ENCODE measurements at regions not wholly inside any gene's neighbourhood (a gene's known extent, or its start where the extent isn't known, plus 50 kb on each side); places are given as distances from the start of the nearest gene placed in this dataset.

DNA sequence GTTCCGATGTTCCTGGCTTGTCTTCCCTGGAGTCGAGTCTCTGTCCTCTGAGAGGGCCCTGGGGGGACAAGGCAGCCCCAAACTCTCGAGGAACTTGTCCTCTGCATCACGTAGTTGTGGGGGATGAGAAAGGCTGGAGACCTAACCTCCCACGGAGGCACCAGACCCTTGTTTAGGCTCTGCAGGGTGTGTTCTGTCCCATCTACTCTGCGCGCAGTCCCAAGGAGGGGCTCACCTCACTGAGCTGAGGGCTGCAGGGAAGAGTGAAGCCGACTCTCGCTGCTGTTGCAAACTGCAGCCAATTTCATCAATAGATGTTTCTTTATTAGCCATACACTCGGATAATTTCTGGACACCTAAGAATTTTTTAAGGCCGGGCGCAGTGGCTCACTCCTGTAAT, 186.7 kb upstream of the ADARB2 start:
- TF ChIP-seq ZFX (IDR thresholded peaks at IDR 0.05) (no peak), CTCF (conservative IDR thresholded peaks at IDR 0.05) (no peak)
- no peak overlapping the region for H3K27ac ChIP-seq

DNA sequence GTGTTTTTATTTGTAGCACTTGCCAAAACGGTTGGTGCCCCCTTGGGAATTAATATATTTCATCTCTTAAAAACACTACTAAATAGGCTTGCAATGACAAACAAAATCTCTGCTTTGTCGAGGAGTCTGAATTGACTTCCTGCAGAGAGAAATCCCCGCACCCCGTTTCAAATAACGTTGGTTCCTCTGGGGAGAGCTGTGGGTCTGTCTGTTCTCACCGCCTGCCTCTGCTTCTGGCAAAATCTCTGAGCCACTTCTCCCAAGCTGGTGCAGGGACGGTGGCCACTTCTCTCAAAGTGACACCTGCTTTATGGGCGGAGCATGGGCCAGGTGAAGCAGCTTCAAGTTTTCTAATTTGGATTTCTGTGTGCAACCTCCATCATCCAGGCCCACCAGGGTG, 186.3 kb upstream of the ADARB2 start:
- no peak for TF ChIP-seq CTCF (conservative IDR thresholded peaks at IDR 0.05)
- TF ChIP-seq ZFX (IDR thresholded peaks at IDR 0.05), result no peak
- no peak overlapping the region for H3K27ac ChIP-seq

DNA sequence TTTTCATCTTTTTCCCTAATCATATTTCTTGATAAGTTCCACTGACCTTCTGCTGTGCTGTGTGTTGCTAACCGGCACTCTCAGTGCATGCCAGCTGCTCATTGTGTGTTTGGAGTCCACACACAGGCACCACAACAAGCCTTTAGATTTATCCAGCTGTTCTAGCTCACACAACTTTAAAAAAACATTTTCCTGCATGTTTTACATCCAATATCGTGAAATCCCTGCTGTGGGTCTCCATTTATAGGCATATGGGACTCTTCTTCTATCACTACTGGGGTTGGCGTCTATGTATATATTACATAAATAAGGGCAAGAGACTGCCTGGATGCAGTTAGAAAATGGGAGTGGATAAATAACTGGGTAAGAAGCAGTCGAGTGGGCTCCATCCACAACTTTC, 183.6 kb upstream of the ADARB2 start:
- H3K27ac ChIP-seq, result no peak overlapping the region
- TF ChIP-seq ZFX (IDR thresholded peaks at IDR 0.05) (no peak), CTCF (conservative IDR thresholded peaks at IDR 0.05) (no peak)

- H3K27ac ChIP-seq, result no peak overlapping the region
- TF ChIP-seq ZFX (IDR thresholded peaks at IDR 0.05), result no peak
- TF ChIP-seq CTCF (conservative IDR thresholded peaks at IDR 0.05), result no peak
These were observed 182.8 kb upstream of the ADARB2 start for GRCh38 chr10:1920127-1920526.

GRCh38 chr10:1911771-1912170, 174.4 kb upstream of the ADARB2 start:
- H3K27ac ChIP-seq, result no peak overlapping the region
- TF ChIP-seq ZFX (IDR thresholded peaks at IDR 0.05) (no peak), CTCF (conservative IDR thresholded peaks at IDR 0.05) (no peak)

DNA sequence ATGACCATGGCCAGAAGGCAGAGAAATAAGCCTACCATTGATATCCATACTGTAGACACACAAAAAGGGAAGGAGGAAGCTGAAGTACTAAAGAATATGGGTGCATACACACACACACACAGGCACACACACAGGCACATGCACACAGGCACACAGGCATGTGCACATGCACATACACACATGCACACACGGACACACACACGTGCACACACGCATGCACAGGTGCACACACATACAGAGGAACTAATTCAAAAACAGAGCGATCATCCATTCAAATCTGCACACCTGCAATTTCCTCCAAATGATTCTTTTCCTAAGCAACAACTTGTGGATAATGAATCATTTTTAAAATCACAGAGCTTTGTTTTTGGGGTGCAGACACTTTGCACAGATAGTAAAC, 166.7 kb upstream of the ADARB2 start:
- no peak for TF ChIP-seq ZFX (IDR thresholded peaks at IDR 0.05)
- no peak overlapping the region for H3K27ac ChIP-seq

DNA sequence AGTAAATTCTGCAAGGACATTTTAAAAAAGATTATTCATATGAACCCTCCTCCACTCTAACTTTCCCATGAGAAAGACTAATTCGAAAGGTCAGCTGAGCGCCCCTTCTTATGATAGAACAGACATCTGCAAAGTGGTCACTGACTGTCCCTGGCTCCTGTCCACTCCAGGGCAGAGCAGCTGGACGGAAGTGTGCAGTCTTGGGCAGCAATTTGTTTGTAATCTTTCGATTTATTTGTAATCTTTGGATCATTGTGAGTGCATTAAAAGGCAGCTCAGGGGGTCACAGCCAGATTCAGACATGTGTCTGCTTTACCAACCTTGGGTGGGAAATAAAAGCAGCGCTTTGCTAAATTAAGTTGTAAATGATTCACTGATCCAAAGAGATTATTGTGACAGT, 158.8 kb upstream of the ADARB2 start:
- H3K27ac ChIP-seq, result no peak overlapping the region
- TF ChIP-seq CTCF (conservative IDR thresholded peaks at IDR 0.05) (no peak), ZFX (IDR thresholded peaks at IDR 0.05) (no peak)

GRCh38 chr10:1895691-1896090, 158.4 kb upstream of the ADARB2 start:
- TF ChIP-seq CTCF (conservative IDR thresholded peaks at IDR 0.05), result no peak
- TF ChIP-seq ZFX (IDR thresholded peaks at IDR 0.05), result no peak

More at GRCh38 chr10:1895691-1896090, 158.4 kb upstream of the ADARB2 start:
- H3K27ac ChIP-seq, result no peak overlapping the region

All from C4-2B (cell line).